GM23338 (cell line): ENCODE measurements at regions not wholly inside any gene's neighbourhood (a gene's known extent, or its start where the extent isn't known, plus 50 kb on each side); places are given as distances from the start of the nearest gene placed in this dataset.

ENCODE experiments used
- ATAC-seq: fragments of 200-7000 bp; cut with Tn5 transposase; 3 replicates; pipeline ENCODE4 v1.9.1; 2020
- DNase-seq: peaks from one replicate; pipeline ENCODE4 v3.0.0-alpha.2; 2015; ENCODE audit warnings: low spot score
- H2AFZ ChIP-seq: fragments of 200-600 bp; sonication (generic); 2 replicates; pipeline ENCODE4 v1.8.0; 2016; ENCODE audit warnings: antibody characterized with exemption, mild to moderate bottlenecking, moderate library complexity
- H3F3A ChIP-seq: fragments of 200-600 bp; sonication (generic); replicated peaks from 2 replicates; pipeline ENCODE4 v1.8.0; 2017; ENCODE audit warnings: antibody characterized with exemption, mixed run types, low read depth
- H3K27ac ChIP-seq: fragments of 200-600 bp; sonication (generic); 2 replicates; pipeline ENCODE4 v1.6.1; 2016; ENCODE audit warnings: low read depth
- H3K27me3 ChIP-seq: fragments of 200-600 bp; sonication (generic); 2 replicates; pipeline ENCODE4 v1.8.0; 2016; ENCODE audit warnings: mild to moderate bottlenecking, mixed run types, moderate library complexity; ENCODE audit not compliant: insufficient read depth
- H3K36me3 ChIP-seq: fragments of 200-600 bp; sonication (generic); 2 replicates; pipeline ENCODE4 v1.8.0; 2016; ENCODE audit warnings: mild to moderate bottlenecking; ENCODE audit not compliant: insufficient read depth
- H3K4me1 ChIP-seq: fragments of 200-600 bp; sonication (generic); 2 replicates; pipeline ENCODE4 v1.8.0; 2016; ENCODE audit warnings: mild to moderate bottlenecking, moderate library complexity; ENCODE audit not compliant: insufficient read depth
- H3K4me2 ChIP-seq: fragments of 200-600 bp; sonication (generic); 2 replicates; pipeline ENCODE4 v1.7.1; 2017; ENCODE audit warnings: mixed run types
- H3K4me3 ChIP-seq: fragments of 200-600 bp; sonication (generic); 2 replicates; pipeline ENCODE4 v1.6.1; 2016; ENCODE audit warnings: mixed run types
- H3K79me2 ChIP-seq: fragments of 200-600 bp; sonication (generic); replicated peaks from 2 replicates; pipeline ENCODE4 v1.8.0; 2017; ENCODE audit warnings: mild to moderate bottlenecking; ENCODE audit not compliant: insufficient read depth
- H3K9me2 ChIP-seq: fragments of 200-600 bp; sonication (generic); 2 replicates; pipeline ENCODE4 v1.8.0; 2017; ENCODE audit not compliant: insufficient read depth
- H4K20me1 ChIP-seq: fragments of 200-600 bp; sonication (generic); replicated peaks from 2 replicates; pipeline ENCODE4 v1.8.0; 2017; ENCODE audit warnings: mild to moderate bottlenecking; ENCODE audit not compliant: insufficient read depth
- H3K27ac Mint-ChIP-seq: 2 replicates; pipeline ENCODE4 v1.8.0; 2020; ENCODE audit warnings: inconsistent platforms, mild to moderate bottlenecking, moderate library complexity, mixed read lengths
- H3K27me3 Mint-ChIP-seq: 3 replicates; pipeline ENCODE4 v1.8.0; 2022; ENCODE audit warnings: low read depth, mild to moderate bottlenecking, moderate library complexity, mixed read lengths, inconsistent platforms; ENCODE audit not compliant: insufficient read depth, poor library complexity
- H3K36me3 Mint-ChIP-seq: 3 replicates; pipeline ENCODE4 v1.8.0; 2021; ENCODE audit warnings: low read depth, mild to moderate bottlenecking, inconsistent platforms, moderate library complexity, mixed read lengths
- H3K4me1 Mint-ChIP-seq: 3 replicates; pipeline ENCODE4 v1.8.0; 2020; ENCODE audit warnings: mild to moderate bottlenecking, inconsistent platforms, mixed read lengths
- H3K4me3 Mint-ChIP-seq: 3 replicates; pipeline ENCODE4 v1.8.0; 2021; ENCODE audit warnings: moderate library complexity, mild to moderate bottlenecking, inconsistent platforms, mixed read lengths
- H3K9me3 Mint-ChIP-seq: 3 replicates; pipeline ENCODE4 v1.8.0; 2020; ENCODE audit warnings: moderate library complexity, mild to moderate bottlenecking, inconsistent platforms, mixed read lengths
- CREB1 ChIP-seq: fragments of 250-450 bp; sonication (Bioruptor Pico); IDR thresholded peaks from 2 replicates; pipeline ENCODE4 v1.5.0; 2020; ENCODE audit warnings: low read depth, mild to moderate bottlenecking, moderate library complexity
- ETS1 ChIP-seq: IDR thresholded peaks from 2 replicates; pipeline ENCODE4 v1.6.1; 2016; ENCODE audit warnings: antibody characterized with exemption
- EZH2 ChIP-seq: fragments of 200-600 bp; sonication (generic); IDR thresholded peaks from one replicate; pipeline ENCODE4 v1.8.0; 2017; ENCODE audit warnings: antibody characterized with exemption, mild to moderate bottlenecking, low read depth; ENCODE audit not compliant: unreplicated experiment
- EZH2phosphoT487 ChIP-seq: fragments of 200-600 bp; sonication (generic); IDR thresholded peaks from one replicate; pipeline ENCODE4 v1.8.1; 2018; ENCODE audit warnings: antibody characterized with exemption; ENCODE audit not compliant: unreplicated experiment
- NANOG ChIP-seq: IDR thresholded peaks from 2 replicates; pipeline ENCODE4 v1.6.1; 2016; ENCODE audit warnings: antibody characterized with exemption, borderline replicate concordance
- POLR2AphosphoS5 ChIP-seq: IDR thresholded peaks from 2 replicates; pipeline ENCODE4 v1.6.1; 2016; ENCODE audit warnings: antibody characterized with exemption, low read depth
- REST ChIP-seq: IDR thresholded peaks from one replicate; pipeline ENCODE4 v1.6.1; 2018; ENCODE audit warnings: antibody characterized with exemption; ENCODE audit not compliant: unreplicated experiment
- STAT1 ChIP-seq: IDR thresholded peaks from one replicate; pipeline ENCODE4 v1.6.1; 2016; ENCODE audit warnings: antibody characterized with exemption; ENCODE audit not compliant: unreplicated experiment
- ZNF114 ChIP-seq: fragments of 250-450 bp; sonication (Bioruptor Pico); IDR thresholded peaks from 2 replicates; pipeline ENCODE4 v1.5.0; 2020; ENCODE audit warnings: mild to moderate bottlenecking, moderate library complexity
- ZNF331 ChIP-seq: fragments of 250-450 bp; sonication (Bioruptor Pico); IDR thresholded peaks from 2 replicates; pipeline ENCODE4 v1.5.0; 2020; ENCODE audit warnings: low read depth, mild to moderate bottlenecking, moderate library complexity
- ZNF462 ChIP-seq: fragments of 250-450 bp; sonication (Bioruptor Pico); IDR thresholded peaks from 2 replicates; pipeline ENCODE4 v1.5.0; 2020; ENCODE audit warnings: mild to moderate bottlenecking, moderate library complexity

- Histone ChIP-seq H2AFZ (0 out of 2 replicates have a peak overlapping the region, but pooled peaks have one; percentile 39), H3K4me3 (no peak overlapping the region), H3F3A (no peaks in the 10 kb centered on the region), H4K20me1 (no peaks in the 10 kb centered on the region), H3K4me1 (no peaks in the 10 kb centered on the region), H3K9me2 (peaks cover 8% of the 10 kb centered on the region; the same call in 1 of the 2 replicates), H3K27me3 (no peaks in the 10 kb centered on the region), H3K36me3 (no peaks in the 10 kb centered on the region), H3K4me2 (no peak overlapping the region), H3K27ac (no peak overlapping the region), H3K79me2 (no peaks in the 10 kb centered on the region)
- no peak overlapping the region for H3K27ac Mint-ChIP-seq
- H3K4me3 Mint-ChIP-seq, result no peak overlapping the region
- H3K36me3 Mint-ChIP-seq, result no peaks in the 10 kb centered on the region
- H3K27me3 Mint-ChIP-seq, result no peaks in the 10 kb centered on the region
- ATAC-seq, result no peak
- H3K4me1 Mint-ChIP-seq, result no peaks in the 10 kb centered on the region
- no peaks in the 10 kb centered on the region for H3K9me3 Mint-ChIP-seq
- TF ChIP-seq ZNF331 (CRISPR knock-in tag) (no peak), ZNF462 (CRISPR knock-in tag) (no peak), ETS1 (no peak), STAT1 (no peak), ZNF114 (CRISPR knock-in tag) (no peak), POLR2AphosphoS5 (no peak), NANOG (no peak), EZH2 (no peak), REST (no peak), EZH2phosphoT487 (no peak), CREB1 (CRISPR knock-in tag) (no peak)
- no peak for DNase-seq
Measured at GRCh38 chr15:86001200-86001599, 78.5 kb upstream of the AGBL1 start.
